ENCODE measurements at regions not wholly inside any gene's neighbourhood (a gene's known extent, or its start where the extent isn't known, plus 50 kb on each side); places are given as distances from the start of the nearest gene placed in this dataset.
"Not testable (repeated sequence)": the region's sequence is repeated elsewhere in the genome, so short reads cannot be mapped to it uniquely, and the experiment has no call there.

DNA sequence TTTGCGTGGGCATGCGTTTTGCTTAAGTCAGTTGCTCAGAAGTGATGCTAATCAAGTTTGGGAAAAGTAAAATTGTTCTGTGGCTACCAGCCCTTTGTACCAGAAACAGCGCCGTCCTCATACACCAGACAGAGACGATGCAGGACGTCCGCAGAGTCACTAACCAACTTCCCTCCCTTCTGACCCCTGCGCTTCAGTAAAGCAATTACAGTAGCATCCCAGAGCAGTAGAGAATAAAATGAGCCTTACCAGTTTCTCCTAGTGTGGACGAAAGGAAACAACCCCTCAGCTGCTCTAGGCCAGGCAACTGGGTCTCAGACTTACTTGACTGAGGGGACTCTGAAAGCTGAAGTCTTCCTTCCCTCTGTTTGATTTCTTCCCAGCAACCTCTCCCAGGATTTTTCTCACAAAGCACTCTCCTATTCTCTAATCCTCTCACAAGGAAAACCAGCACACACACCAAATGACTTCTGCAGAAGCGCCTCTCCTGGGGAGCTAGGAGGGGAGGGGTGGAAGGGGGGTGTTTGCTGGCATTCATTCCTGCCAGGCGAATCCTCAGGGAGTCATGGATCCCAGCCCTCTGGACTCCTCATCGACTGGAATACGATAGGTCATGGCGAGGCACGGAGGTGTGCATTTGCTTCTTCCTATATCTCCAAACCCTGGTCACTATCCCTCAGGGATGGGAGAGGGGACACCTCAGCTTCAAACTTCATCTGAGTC, 56.0 kb upstream of the MID1 start:
- DNase-seq = no peak

GRCh38 chrX:10677490-10677889, 57.1 kb upstream of the MID1 start:
- DNase-seq = peak; percentile 38

GRCh38 chrX:10679387-10679786, 59.0 kb upstream of the MID1 start:
- DNase-seq = no peak

DNA sequence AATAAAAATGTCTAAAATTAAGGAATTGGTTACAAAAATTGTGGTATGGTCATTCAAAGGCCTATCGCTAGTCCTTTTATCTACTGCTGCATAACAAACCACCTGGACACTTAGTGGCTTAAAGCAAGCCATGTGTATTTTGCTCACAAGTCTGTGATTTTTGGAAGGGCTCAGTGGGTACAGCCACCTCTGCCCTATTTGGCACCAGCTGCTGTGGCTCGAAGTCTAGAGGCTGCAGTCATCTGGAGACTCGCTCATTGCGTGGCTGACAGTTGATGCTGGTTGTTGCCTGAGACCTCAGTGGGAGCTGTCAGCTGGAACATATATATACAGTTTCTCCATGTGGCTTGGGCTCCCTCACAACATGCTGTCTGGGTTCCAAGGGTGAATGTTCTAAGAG, 60.8 kb upstream of the MID1 start:
- no peak for DNase-seq

DNA sequence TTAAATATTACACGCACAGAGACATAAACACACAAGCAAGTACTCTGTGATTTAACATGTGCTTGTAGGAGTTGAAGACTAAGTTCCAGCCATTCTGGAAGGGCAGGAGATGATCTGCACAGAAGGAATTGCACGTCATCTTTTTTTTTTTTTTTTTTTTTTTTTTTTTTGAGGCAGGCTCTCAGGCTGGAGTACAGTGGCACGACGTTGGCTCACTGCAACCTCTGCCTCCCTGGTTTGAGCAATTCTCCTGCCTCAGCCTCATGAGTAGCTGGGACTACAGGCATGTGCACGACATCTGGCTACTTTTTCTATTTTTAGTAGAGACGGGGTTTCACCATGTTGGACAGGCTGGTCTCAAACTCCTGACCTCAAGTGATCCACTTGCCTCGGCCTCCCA, 63.2 kb upstream of the MID1 start:
- DNase-seq = not testable (repeated sequence)

GRCh38 chrX:10685923-10686595, 65.7 kb upstream of the MID1 start:
- DNase-seq = peak; percentile 45

GRCh38 chrX:10691751-10692150, 71.4 kb upstream of the MID1 start:
- DNase-seq = not testable (repeated sequence)

GRCh38 chrX:10697616-10698317, 77.4 kb upstream of the MID1 start:
- DNase-seq = peak; percentile 61

DNA sequence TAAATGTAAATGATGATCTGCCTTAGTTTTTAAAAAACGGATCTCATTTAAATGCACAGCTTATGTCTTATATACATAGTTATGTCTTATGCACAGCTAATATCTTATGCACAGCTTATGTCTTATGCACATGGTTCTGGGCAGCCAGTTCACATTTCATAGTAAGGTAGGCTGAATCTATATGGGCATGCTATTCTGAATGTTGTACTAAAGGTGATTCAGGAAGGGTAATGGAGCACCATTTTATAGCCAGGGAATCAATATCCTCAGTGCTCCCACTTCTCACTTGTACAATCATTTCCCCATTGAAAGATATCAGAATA, 77.9 kb upstream of the MID1 start:
- DNase-seq = no peak

DNA sequence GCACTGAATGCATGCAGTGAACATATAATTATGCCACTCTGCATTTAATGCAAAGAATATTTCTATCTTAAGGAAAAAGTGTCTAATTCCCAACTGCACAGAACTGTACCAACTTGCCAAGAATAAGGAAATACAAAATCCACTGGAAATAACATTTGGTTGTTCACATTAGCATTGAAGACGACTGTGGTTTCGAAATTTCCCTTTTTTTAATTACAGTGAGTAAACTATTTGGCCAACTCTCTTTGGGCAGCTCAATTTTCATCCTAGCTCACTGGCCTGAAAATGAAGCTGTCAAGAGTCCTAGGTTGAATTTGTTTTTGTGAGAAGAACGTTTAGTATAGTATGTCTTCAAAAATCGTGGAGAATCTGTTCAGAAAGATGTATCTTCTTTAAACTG, 81.6 kb upstream of the MID1 start:
- DNase-seq = no peak

DNA sequence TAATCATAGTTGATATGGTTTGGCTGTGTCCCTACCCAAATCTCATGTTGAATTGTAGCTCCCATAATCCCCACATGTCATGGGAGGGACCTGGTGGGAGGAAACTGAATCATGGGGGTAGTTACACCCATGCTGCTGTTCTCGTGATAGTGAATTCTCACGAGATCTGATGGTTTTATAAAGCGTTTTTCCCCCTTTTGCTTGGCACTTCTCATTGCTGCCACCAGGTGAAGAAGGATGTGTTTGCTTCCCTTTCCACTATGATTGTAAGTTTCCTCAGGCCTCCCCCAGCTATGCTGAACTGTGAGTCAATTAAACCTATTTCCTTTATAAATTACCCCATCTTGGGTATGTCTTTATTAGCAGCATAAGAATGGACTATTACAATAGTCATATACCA, 86.0 kb upstream of the MID1 start:
- DNase-seq = not testable (repeated sequence)

DNA sequence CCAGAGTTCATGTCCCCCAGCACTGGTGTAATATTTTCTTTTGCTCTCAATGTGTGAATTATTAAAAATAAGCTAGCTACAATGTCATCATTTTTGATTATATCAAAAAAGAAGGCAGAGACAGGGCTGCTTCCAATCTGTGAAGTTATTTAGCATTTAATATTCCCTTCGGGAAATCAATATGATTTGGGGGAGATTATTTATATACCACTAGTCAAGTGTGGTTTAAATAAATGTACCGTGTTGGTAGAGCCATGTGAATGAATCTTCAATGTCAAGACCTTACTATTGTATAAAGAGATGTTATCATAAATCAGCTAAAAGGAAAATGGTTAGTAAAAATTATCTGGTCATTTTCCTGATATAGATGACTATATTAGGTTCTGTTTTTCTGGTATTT, 87.4 kb upstream of the MID1 start:
- no peak for DNase-seq

DNA sequence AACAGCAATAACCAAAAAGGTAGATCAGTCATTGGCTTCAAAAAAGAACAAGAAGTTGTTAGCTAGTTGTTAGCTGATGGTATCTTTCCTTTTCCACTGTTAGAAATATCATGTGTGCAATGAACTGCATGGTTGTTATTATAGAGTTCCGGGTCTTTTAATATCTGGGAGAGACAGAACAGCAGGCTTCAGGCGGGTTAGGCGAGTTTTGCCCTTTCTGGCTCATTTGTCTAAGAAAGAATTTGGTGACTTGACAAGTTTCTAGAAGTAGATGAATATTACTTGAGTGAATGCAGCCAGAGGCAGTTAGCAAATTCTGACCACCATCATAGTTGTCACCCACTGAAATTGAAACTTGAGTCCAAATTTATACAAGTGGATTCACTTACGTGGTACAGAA, 88.9 kb upstream of the MID1 start:
- no peak for DNase-seq

DNA sequence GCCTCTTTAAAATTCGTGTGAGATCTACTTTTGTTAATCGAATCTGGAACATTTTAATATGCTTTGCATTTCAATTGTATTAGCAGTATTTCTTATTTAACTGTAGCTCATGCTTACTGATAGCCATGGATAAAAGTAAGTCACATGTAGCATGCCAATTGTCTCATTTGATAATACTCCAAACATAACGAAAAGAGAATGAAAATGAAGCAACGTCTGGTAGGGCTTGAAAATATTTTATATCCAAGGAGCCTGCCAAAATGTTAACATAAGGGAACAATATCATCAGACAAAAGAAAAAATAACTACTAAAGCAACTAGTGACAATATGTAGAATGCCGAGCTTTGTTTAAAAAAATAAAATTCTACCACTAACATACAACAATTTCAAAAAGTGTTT, 94.1 kb upstream of the MID1 start:
- DNase-seq = no peak

DNA sequence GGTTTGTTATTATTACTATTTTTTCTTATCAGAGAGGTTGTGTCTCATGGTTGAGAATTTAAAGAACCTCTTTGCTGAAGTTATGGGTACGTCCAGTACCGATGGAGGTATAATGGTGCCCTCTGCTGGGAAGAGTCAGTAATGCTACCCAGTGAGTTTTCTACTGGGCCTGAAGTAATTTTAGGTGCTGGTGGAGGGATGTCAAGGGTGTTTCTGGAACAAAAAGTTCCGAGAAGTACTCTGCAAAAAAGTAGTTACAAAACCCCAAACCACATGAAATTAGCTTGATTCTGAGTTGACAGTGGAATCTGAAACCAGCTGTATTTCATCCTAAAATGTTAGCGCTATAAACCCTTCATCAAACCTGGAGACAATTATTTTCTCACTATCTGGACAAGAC, 102.5 kb upstream of the MID1 start:
- DNase-seq = peak; percentile 55

GRCh38 chrX:10725071-10725470, 104.7 kb upstream of the MID1 start:
- DNase-seq = no peak

DNA sequence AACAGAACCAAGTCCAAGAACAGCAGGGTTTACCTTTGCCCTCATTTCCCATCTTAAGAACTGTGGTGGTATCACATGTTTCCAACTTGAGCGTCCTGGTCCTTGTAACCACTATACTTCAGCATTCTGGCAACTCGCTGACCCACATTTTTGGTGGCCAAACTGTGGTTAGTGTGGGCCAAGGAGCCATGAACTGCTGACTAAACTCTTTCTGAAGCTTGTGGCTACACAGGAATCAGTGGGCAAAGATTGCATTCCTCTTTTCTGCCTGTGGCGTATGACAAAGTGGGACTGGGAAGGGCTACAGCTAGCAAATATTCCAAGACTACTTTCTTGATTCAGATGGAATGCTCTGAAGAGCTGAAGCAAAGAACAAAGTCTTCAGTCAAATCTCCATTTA, 106.3 kb upstream of the MID1 start:
- DNase-seq = peak; percentile 72

GRCh38 chrX:10728806-10729389, 108.5 kb upstream of the MID1 start:
- DNase-seq = no peak

DNA sequence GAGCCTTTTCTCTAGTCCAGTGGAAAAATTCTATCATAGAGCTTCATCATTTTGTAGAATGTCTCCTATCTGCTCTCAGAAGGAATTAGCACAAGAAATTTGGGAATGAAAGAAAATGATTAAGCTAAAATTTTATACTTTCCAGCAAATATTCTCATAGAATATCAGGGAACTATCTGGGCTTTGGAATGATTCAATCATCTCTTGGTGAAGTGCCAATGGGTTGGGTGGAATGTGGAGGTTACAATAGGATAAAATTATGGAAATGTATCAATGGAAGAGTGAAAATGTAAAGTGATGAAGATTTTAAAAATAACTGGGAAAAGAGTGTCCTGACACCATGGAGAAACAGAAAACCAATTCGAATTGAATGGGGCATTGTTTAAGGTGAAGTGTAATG, 119.0 kb upstream of the MID1 start:
- peak; percentile 46 for DNase-seq

GRCh38 chrX:10741003-10741402, 120.6 kb upstream of the MID1 start:
- DNase-seq = peak; percentile 31

- DNase-seq = no peak
Observed at GRCh38 chrX:10741550-10741949, 121.2 kb upstream of the MID1 start.

- DNase-seq = no peak
Observed at GRCh38 chrX:10743476-10743875, 123.1 kb upstream of the MID1 start.

GRCh38 chrX:10744007-10744406, 123.6 kb upstream of the MID1 start:
- no peak for DNase-seq

GRCh38 chrX:10747975-10748374, 127.6 kb upstream of the MID1 start:
- DNase-seq = no peak
